Body of pancreas (tissue), 4 donors: ENCODE measurements at regions not wholly inside any gene's neighbourhood (a gene's known extent, or its start where the extent isn't known, plus 50 kb on each side); places are given as distances from the start of the nearest gene placed in this dataset.

ENCODE experiments used
- CTCF ChIP-seq, 7 experiments: fragments of 450-650 bp in 4 of 7; fragments of 200-600 bp in 3 of 7; sonication (generic) in 3 of 7; IDR thresholded peaks; one replicate each; pipeline ENCODE4 v1.5.1; 2016 to 2019; ENCODE audit warnings: antibody characterized with exemption in 7 of 7
- POLR2A ChIP-seq, 3 donors: fragments of 450-650 bp; IDR thresholded peaks; one replicate each; pipeline ENCODE4 v1.6.1; 2016; ENCODE audit warnings: antibody characterized with exemption in 3 of 3, mild to moderate bottlenecking in 2 of 3

GRCh38 chr7:13259930-13260329, 572.5 kb downstream of the ARL4A start:
- TF ChIP-seq CTCF (IDR thresholded peaks at IDR 0.05): no peak
- no peak for TF ChIP-seq POLR2A (IDR thresholded peaks at IDR 0.05)
